CD4-positive, alpha-beta memory T cell (primary cell): ENCODE measurements at regions not wholly inside any gene's neighbourhood (a gene's known extent, or its start where the extent isn't known, plus 50 kb on each side); places are given as distances from the start of the nearest gene placed in this dataset.
"Not testable (repeated sequence)": the region's sequence is repeated elsewhere in the genome, so short reads cannot be mapped to it uniquely, and the experiment has no call there.

Experiments used
- CTCF ChIA-PET: fragments of 350-600 bp; sonication (Branson Sonifier 250); formaldehyde crosslinking; loops from one replicate; lab custom pipeline; 2021; ENCODE audit warnings: inconsistent platforms; ENCODE audit not compliant: partially characterized antibody; lab: Charles Lee
- POLR2A ChIA-PET: fragments of 350-600 bp; sonication (Branson Sonifier 250); formaldehyde crosslinking; loops from one replicate; lab custom pipeline; 2021; ENCODE audit not compliant: partially characterized antibody; lab: Charles Lee
- DNase-seq, 5 donors: peaks; one replicate each; pipeline versions ENCODE4 v3.0.0 to v3.0.0-alpha.2; 2020 to 2022; ENCODE audit warnings: mixed read lengths in 1 of 5
- H3K27ac ChIP-seq: one replicate; pipeline ENCODE4 v1.7.0; 2013; ENCODE audit warnings: low read depth, low read length
- H3K27me3 ChIP-seq: 2 replicates; pipeline ENCODE4 v1.7.0; 2013; ENCODE audit warnings: mild to moderate bottlenecking, low read length, moderate library complexity; ENCODE audit not compliant: insufficient read depth
- H3K36me3 ChIP-seq: 2 replicates; pipeline ENCODE4 v1.7.0; 2013; ENCODE audit warnings: mild to moderate bottlenecking, low read length, moderate library complexity; ENCODE audit not compliant: insufficient read depth
- H3K4me1 ChIP-seq: 2 replicates; pipeline ENCODE4 v1.7.0; 2013; ENCODE audit warnings: mild to moderate bottlenecking, low read length, moderate library complexity; ENCODE audit not compliant: insufficient read depth
- H3K4me3 ChIP-seq, 2 donors: one replicate each; pipeline ENCODE4 v1.7.0; 2013; ENCODE audit warnings: low read length in 2 of 2, mild to moderate bottlenecking in 1 of 2
- H3K9me3 ChIP-seq, 2 donors: one replicate each; pipeline ENCODE4 v1.7.0; 2013; ENCODE audit warnings: low read length in 2 of 2, control low read depth in 1 of 2; ENCODE audit not compliant: control insufficient read depth in 1 of 2
- H3K27ac Mint-ChIP-seq, 7 donors: one replicate each; pipeline ENCODE4 v1.8.0; 2020 to 2021; ENCODE audit warnings: mixed read lengths in 7 of 7, mild to moderate bottlenecking in 6 of 7, inconsistent platforms in 3 of 7, moderate library complexity in 3 of 7
- H3K27me3 Mint-ChIP-seq, 2 donors: one replicate each; pipeline ENCODE4 v1.8.0; 2020 to 2021; ENCODE audit warnings: mixed read lengths in 2 of 2
- H3K36me3 Mint-ChIP-seq, 2 donors: one replicate each; pipeline ENCODE4 v1.8.0; 2020 to 2021; ENCODE audit warnings: mixed read lengths in 2 of 2, inconsistent platforms in 1 of 2, mild to moderate bottlenecking in 1 of 2
- H3K4me1 Mint-ChIP-seq, 4 donors: one replicate each; pipeline ENCODE4 v1.8.0; 2020 to 2021; ENCODE audit warnings: mixed read lengths in 4 of 4, mild to moderate bottlenecking in 1 of 4
- H3K4me3 Mint-ChIP-seq, 8 donors: one replicate each; pipeline ENCODE4 v1.8.0; 2020 to 2021; ENCODE audit warnings: mixed read lengths in 8 of 8, mild to moderate bottlenecking in 7 of 8, moderate library complexity in 6 of 8, inconsistent platforms in 3 of 8
- H3K9me3 Mint-ChIP-seq, 8 donors: one replicate each; pipeline ENCODE4 v1.8.0; 2020 to 2021; ENCODE audit warnings: mixed read lengths in 8 of 8, mild to moderate bottlenecking in 5 of 8, inconsistent platforms in 3 of 8, moderate library complexity in 1 of 8
- intact Hi-C: fragments of 100-400 bp; cut with micrococcal nuclease; formaldehyde crosslinking; loops from one replicate; pipeline ENCODE4 v1.15.1; 2023

DNA sequence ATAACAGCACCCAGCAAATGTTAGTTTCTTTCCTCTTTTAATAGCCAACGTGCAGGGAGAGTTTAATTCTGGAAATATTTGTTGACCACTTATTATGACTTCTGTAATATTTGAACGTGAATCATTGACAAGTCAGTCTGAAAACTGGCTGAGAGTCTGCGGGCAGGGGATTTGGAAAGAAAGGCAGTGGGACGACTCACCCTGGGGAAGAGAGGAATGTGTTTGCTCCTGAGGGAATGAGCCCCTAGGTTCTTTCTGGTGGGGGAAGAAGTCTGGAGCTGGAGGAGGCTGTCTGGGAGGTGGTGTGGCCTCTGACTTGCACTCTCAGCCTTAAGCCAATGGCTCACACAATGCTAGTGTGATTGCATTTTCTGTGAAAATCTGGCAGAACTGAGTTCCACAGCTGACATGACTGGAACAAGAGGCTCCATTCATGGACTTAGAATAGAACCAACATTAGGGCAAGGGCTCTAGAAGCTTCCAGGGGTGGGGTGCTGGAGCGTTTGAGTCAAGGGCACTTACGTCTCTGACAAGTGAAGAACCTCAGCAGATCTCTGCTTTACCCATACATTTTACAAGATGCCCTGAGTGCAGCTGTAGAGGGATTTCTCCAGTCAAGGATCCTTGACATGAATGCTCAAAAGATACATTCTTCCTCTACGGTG is 100.7 kb downstream of the KBTBD2 start:
- H3K27me3 Mint-ChIP-seq, result peaks cover 9 to 10% of the 10 kb centered on the region in 2 donors
- intact Hi-C loops, H3K9me3 ChIP-seq, H3K36me3 Mint-ChIP-seq, H3K27ac ChIP-seq, H3K4me3 ChIP-seq, H3K9me3 Mint-ChIP-seq, H3K27ac Mint-ChIP-seq, H3K36me3 ChIP-seq, H3K4me1 ChIP-seq, H3K4me1 Mint-ChIP-seq, H3K4me3 Mint-ChIP-seq, POLR2A ChIA-PET, H3K27me3 ChIP-seq, CTCF ChIA-PET, DNase-seq: not testable (repeated sequence)

GRCh38 chr7:32789266-32789665 is 102.3 kb downstream of the KBTBD2 start:
- CTCF ChIA-PET, intact Hi-C loops, H3K27ac ChIP-seq, POLR2A ChIA-PET, H3K9me3 ChIP-seq, DNase-seq, H3K27me3 ChIP-seq, H3K4me1 Mint-ChIP-seq, H3K27ac Mint-ChIP-seq, H3K4me3 Mint-ChIP-seq, H3K4me1 ChIP-seq, H3K9me3 Mint-ChIP-seq, H3K36me3 ChIP-seq, H3K36me3 Mint-ChIP-seq, H3K4me3 ChIP-seq: not testable (repeated sequence)
- H3K27me3 Mint-ChIP-seq, result peaks cover 9 to 10% of the 10 kb centered on the region in 2 donors

DNA sequence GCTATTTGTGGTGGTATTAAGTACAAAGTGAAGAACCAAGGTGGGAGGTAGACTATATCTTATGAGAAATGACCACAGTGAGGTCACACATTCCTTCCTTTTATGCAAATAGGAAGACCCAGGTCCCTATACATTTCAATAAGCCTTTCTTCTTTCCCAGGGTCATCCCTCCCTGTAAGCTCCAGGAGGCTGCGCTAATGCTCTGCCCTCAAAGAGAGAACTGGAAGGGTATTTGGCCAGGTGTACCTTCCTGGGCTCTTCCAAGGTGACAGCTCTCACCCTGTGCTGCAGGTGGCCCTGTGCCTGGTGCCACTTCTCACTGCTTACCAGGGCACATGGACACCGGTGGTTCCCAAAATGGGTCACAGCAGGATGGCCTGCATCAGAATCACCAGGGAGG is 103.4 kb downstream of the KBTBD2 start:
- H3K4me3 ChIP-seq, H3K4me1 ChIP-seq, DNase-seq, H3K27ac ChIP-seq, POLR2A ChIA-PET, H3K36me3 Mint-ChIP-seq, H3K9me3 ChIP-seq, H3K27me3 ChIP-seq, H3K36me3 ChIP-seq, H3K4me3 Mint-ChIP-seq, H3K9me3 Mint-ChIP-seq, intact Hi-C loops, H3K4me1 Mint-ChIP-seq, H3K27ac Mint-ChIP-seq: not testable (repeated sequence)
- CTCF ChIA-PET, result interaction anchor here (0.7 kb wide), 1 partner anchor 36 kb away, joined by 3 read pairs; no protein-coding TSS in a partner anchor
- H3K27me3 Mint-ChIP-seq, result peaks cover 9 to 10% of the 10 kb centered on the region in 2 donors

DNA sequence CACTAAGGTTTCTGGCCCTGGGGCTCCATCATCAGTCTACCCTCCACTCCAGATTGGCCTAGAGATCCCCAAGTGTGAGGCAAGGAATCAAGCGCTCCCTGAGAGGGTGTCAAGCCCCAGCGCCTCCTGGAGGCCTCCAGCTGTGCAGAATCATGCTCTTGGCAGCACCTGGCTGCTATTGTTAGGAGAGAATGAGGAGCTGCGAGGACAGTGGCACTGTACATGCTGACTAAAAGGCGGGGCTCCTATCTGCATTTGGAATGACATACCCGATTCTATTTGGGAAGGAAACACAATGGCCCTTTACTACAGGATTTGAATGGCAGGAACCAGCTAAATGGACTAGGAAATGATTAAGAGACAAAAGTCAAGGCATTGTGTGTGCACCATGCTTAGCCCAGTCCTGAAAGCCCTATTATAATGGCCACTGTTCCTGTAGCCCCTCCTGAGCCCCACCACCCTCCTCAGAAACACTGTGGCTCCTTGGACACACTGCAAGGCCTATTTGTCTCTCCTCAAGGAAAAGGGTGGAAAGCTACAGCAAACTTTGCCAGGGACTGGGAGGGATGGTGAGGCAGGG is 106.1 kb downstream of the KBTBD2 start:
- H3K4me1 ChIP-seq, H3K4me3 Mint-ChIP-seq, intact Hi-C loops, H3K27me3 Mint-ChIP-seq, H3K36me3 Mint-ChIP-seq, H3K27me3 ChIP-seq, POLR2A ChIA-PET, DNase-seq, H3K9me3 ChIP-seq, H3K4me3 ChIP-seq, CTCF ChIA-PET, H3K9me3 Mint-ChIP-seq, H3K27ac ChIP-seq, H3K27ac Mint-ChIP-seq, H3K36me3 ChIP-seq, H3K4me1 Mint-ChIP-seq: not testable (repeated sequence)

DNA sequence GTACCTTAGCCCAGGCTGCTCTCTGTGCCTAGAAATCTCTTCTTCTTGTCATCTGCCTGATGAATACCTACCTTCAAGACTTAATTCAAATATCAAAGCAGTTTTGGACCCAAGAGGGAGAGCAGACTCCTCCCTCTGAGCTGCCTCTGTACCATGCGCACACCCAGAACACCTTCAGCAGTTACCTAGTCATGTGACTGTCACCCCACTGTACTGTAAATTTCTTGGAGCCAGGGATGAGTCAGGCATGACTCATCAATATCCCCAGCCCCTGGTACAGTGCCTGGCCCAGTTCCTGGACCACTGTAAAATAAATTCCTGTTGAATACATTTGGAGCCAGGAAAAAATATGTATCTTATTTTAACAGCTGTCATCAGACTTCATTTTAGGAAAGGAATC is 111.7 kb downstream of the KBTBD2 start:
- H3K4me3 Mint-ChIP-seq, DNase-seq, intact Hi-C loops, H3K9me3 Mint-ChIP-seq, H3K9me3 ChIP-seq, H3K27me3 Mint-ChIP-seq, H3K27ac ChIP-seq, CTCF ChIA-PET, H3K27ac Mint-ChIP-seq, H3K4me3 ChIP-seq, H3K36me3 ChIP-seq, H3K4me1 ChIP-seq, H3K36me3 Mint-ChIP-seq, H3K27me3 ChIP-seq, H3K4me1 Mint-ChIP-seq, POLR2A ChIA-PET: not testable (repeated sequence)

DNA sequence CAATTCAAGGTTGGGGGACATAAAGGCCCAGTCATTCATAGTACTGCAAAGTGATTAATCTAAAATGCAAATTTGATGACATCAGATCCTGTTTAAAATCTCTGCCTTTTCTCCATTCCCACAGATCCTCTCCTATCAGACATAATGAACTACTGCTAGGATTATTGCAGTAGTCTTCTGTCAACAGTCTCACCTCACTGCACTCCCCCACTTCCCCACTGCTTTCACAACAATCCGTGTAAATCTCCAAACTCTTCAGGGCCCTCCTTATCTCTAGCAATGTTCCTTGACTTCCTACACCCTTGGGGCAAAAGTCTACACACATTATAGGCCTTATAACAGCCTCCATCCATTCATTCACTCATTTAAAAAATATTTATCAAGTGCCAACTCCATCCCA is 112.4 kb downstream of the KBTBD2 start:
- H3K9me3 Mint-ChIP-seq, result peaks cover 0 to 6% (median 4%) of the 10 kb centered on the region in 8 donors
- no peak overlapping the region for H3K4me3 ChIP-seq
- intact Hi-C loops, result no loop called here
- no peaks in the 10 kb centered on the region for H3K4me1 Mint-ChIP-seq
- H3K4me3 Mint-ChIP-seq, result no peak overlapping the region
- CTCF ChIA-PET, result no interaction called here
- no peaks in the 10 kb centered on the region for H3K4me1 ChIP-seq
- no peaks in the 10 kb centered on the region for H3K27me3 ChIP-seq
- DNase-seq, result no peak
- POLR2A ChIA-PET, result no interaction called here
- H3K9me3 ChIP-seq, result no peaks in the 10 kb centered on the region
- H3K27ac ChIP-seq, result no peak overlapping the region
- H3K36me3 Mint-ChIP-seq, result no peaks in the 10 kb centered on the region
- H3K27me3 Mint-ChIP-seq, result peaks cover 0 to 5% of the 10 kb centered on the region in 2 donors
- no peaks in the 10 kb centered on the region for H3K36me3 ChIP-seq
- no peak overlapping the region for H3K27ac Mint-ChIP-seq

- H3K9me3 Mint-ChIP-seq, H3K4me3 Mint-ChIP-seq, DNase-seq, H3K36me3 Mint-ChIP-seq, H3K27ac ChIP-seq, H3K27me3 ChIP-seq, H3K27ac Mint-ChIP-seq, intact Hi-C loops, POLR2A ChIA-PET, H3K9me3 ChIP-seq, H3K36me3 ChIP-seq, H3K4me1 ChIP-seq, H3K4me1 Mint-ChIP-seq, H3K4me3 ChIP-seq, CTCF ChIA-PET: not testable (repeated sequence)
- H3K27me3 Mint-ChIP-seq, result peaks cover 1 to 14% of the 10 kb centered on the region in 2 donors
Measured at GRCh38 chr7:32777041-32777666, 114.4 kb downstream of the KBTBD2 start.
